ENCODE measurements at regions not wholly inside any gene's neighbourhood (a gene's known extent, or its start where the extent isn't known, plus 50 kb on each side); places are given as distances from the start of the nearest gene placed in this dataset.

- TF ChIP-seq CTCF (IDR thresholded peaks at IDR 0.05): no peak
- no peak for TF ChIP-seq POLR2A (IDR thresholded peaks at IDR 0.05)
- TF ChIP-seq POLR2AphosphoS5 (IDR thresholded peaks at IDR 0.05): no peak
Observed at GRCh38 chr2:2926858-2927175, 450.8 kb downstream of the EIPR1 start.
